HG02763 (cell line): ENCODE measurements at regions not wholly inside any gene's neighbourhood (a gene's known extent, or its start where the extent isn't known, plus 50 kb on each side); places are given as distances from the start of the nearest gene placed in this dataset.
"Not testable (repeated sequence)": the region's sequence is repeated elsewhere in the genome, so short reads cannot be mapped to it uniquely, and the experiment has no call there.

Experiments
- ATAC-seq: cut with Tn5 transposase; IDR thresholded peaks from one replicate; pipeline ENCODE4 v1.9.1; 2021; ENCODE audit warnings: mild to moderate bottlenecking, moderate library complexity; ENCODE audit not compliant: unreplicated experiment

- no peak for ATAC-seq
Observed at GRCh38 chr6:19712012-19712688, 125.0 kb upstream of the ID4 start.

- no peak for ATAC-seq
Observed at GRCh38 chr6:19712998-19713397, 124.2 kb upstream of the ID4 start.

- no peak for ATAC-seq
Observed at GRCh38 chr6:19713411-19713810, 123.8 kb upstream of the ID4 start.

- no peak for ATAC-seq
Observed at GRCh38 chr6:19713984-19714383, 123.2 kb upstream of the ID4 start.

- ATAC-seq = no peak
Observed at GRCh38 chr6:19714434-19715166, 122.6 kb upstream of the ID4 start.

- ATAC-seq = no peak
Observed at GRCh38 chr6:19715167-19715551, 122.0 kb upstream of the ID4 start.

GRCh38 chr6:19719691-19720128 is 117.5 kb upstream of the ID4 start:
- no peak for ATAC-seq

GRCh38 chr6:19721766-19722377 is 115.3 kb upstream of the ID4 start:
- no peak for ATAC-seq

- ATAC-seq = no peak
Observed at GRCh38 chr6:19722999-19723398, 114.2 kb upstream of the ID4 start.

- ATAC-seq = no peak
Observed at GRCh38 chr6:19723545-19723944, 113.6 kb upstream of the ID4 start.

GRCh38 chr6:19725436-19725835 is 111.7 kb upstream of the ID4 start:
- ATAC-seq = not testable (repeated sequence)

GRCh38 chr6:19731282-19731681 is 105.9 kb upstream of the ID4 start:
- ATAC-seq = no peak

GRCh38 chr6:19734061-19734460 is 103.1 kb upstream of the ID4 start:
- no peak for ATAC-seq

- no peak for ATAC-seq
Observed at GRCh38 chr6:19734519-19734918, 102.7 kb upstream of the ID4 start.

- ATAC-seq = no peak
Observed at GRCh38 chr6:19736066-19736465, 101.1 kb upstream of the ID4 start.

- no peak for ATAC-seq
Observed at GRCh38 chr6:19738010-19738409, 99.2 kb upstream of the ID4 start.

- no peak for ATAC-seq
Observed at GRCh38 chr6:19749722-19750121, 87.4 kb upstream of the ID4 start.

GRCh38 chr6:19752746-19753145 is 84.4 kb upstream of the ID4 start:
- no peak for ATAC-seq

- no peak for ATAC-seq
Observed at GRCh38 chr6:19753826-19754225, 83.3 kb upstream of the ID4 start.

GRCh38 chr6:19754686-19755085 is 82.5 kb upstream of the ID4 start:
- no peak for ATAC-seq

GRCh38 chr6:19755181-19755580 is 82.0 kb upstream of the ID4 start:
- no peak for ATAC-seq

- ATAC-seq = no peak
Observed at GRCh38 chr6:19757036-19757435, 80.1 kb upstream of the ID4 start.
